ENCODE measurements at regions not wholly inside any gene's neighbourhood (a gene's known extent, or its start where the extent isn't known, plus 50 kb on each side); places are given as distances from the start of the nearest gene placed in this dataset.

DNA sequence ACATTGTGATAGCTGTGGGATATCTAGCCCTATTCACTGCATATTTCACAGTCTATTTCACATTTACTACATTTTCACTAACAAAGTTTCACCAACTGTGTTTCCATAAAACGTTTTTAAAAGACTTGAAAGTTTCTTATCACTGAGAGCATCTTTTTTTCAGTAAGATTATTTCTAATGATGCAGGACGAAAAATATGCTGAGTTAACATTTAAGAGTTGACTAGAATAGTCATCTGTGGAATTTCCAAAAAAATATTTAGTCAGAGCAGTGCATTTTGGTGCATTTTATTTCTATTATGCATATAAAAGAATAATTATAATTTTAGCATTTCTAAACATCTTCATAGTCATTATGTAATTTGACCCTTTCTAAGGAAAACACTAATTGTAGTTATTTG, 143.8 kb upstream of the CLEC14A start:
- Histone ChIP-seq H3K9me3 (no peaks in the 10 kb centered on the region), H3K27ac (no peak overlapping the region), H3K4me3 (no peak overlapping the region), H3K4me1 (no peaks in the 10 kb centered on the region), H3K27me3 (no peaks in the 10 kb centered on the region), H3K36me3 (no peaks in the 10 kb centered on the region)
- ATAC-seq (no peak), DNase-seq (no peak)
- intact Hi-C loops (cut with DNase I), result no loop called here
- TF ChIP-seq, protein P1, sequence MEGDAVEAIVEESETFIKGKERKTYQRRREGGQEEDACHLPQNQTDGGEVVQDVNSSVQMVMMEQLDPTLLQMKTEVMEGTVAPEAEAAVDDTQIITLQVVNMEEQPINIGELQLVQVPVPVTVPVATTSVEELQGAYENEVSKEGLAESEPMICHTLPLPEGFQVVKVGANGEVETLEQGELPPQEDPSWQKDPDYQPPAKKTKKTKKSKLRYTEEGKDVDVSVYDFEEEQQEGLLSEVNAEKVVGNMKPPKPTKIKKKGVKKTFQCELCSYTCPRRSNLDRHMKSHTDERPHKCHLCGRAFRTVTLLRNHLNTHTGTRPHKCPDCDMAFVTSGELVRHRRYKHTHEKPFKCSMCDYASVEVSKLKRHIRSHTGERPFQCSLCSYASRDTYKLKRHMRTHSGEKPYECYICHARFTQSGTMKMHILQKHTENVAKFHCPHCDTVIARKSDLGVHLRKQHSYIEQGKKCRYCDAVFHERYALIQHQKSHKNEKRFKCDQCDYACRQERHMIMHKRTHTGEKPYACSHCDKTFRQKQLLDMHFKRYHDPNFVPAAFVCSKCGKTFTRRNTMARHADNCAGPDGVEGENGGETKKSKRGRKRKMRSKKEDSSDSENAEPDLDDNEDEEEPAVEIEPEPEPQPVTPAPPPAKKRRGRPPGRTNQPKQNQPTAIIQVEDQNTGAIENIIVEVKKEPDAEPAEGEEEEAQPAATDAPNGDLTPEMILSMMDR (IDR thresholded peaks at IDR 0.05), result no peak

DNA sequence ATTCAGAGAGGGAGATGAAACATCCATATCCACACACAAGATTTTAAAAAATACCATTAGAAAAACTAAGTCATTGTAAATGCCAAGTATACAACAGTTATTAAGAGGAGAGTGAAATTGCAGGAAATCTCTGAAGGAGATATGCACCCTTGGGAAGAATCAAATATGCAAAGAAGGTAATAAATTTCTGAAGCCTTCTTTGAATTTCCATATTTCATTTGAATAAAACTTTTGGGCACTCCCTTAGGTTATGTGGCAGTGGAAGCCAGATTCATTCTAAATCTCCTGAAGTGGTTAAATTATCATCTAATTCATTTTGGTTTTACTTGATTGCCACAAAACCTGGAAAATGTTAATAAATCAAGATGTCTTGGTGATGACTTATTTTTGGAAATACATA, 138.9 kb upstream of the CLEC14A start:
- no peak overlapping the region for H3K27ac ChIP-seq
- intact Hi-C loops (cut with DNase I), result no loop called here
- H3K9me3 ChIP-seq, result no peaks in the 10 kb centered on the region
- H3K27me3 ChIP-seq, result no peaks in the 10 kb centered on the region
- H3K4me1 ChIP-seq, result no peaks in the 10 kb centered on the region
- DNase-seq (no peak), ATAC-seq (no peak)
- H3K4me3 ChIP-seq, result no peak overlapping the region
- TF ChIP-seq, protein P1 (IDR thresholded peaks at IDR 0.05), result no peak
- H3K36me3 ChIP-seq, result no peaks in the 10 kb centered on the region

DNA sequence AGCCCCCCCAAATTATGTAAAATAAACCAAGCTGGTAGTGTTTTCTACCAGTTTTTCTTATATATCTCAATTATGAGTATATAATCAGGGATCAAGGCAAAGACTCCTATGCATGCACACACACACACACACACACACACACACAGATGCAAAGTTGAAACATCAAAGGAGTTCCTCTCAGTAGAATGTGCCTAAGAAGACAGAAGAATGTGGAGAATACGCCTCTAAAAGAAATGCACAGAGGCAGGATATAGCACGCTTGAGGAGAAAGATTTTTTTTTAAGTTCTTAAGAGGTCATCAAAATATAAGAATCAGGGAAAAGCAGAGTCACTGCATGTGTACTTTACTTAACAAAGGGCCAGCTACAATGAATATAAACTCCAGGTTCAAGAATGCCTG, 138.2 kb upstream of the CLEC14A start:
- Histone ChIP-seq H3K27me3 (no peaks in the 10 kb centered on the region), H3K27ac (no peak overlapping the region), H3K4me3 (no peak overlapping the region), H3K9me3 (no peaks in the 10 kb centered on the region), H3K36me3 (no peaks in the 10 kb centered on the region), H3K4me1 (no peaks in the 10 kb centered on the region)
- ATAC-seq, result no peak
- intact Hi-C loops (cut with DNase I), result no loop called here
- TF ChIP-seq, protein P1 (IDR thresholded peaks at IDR 0.05), result no peak
- no peak for DNase-seq

DNA sequence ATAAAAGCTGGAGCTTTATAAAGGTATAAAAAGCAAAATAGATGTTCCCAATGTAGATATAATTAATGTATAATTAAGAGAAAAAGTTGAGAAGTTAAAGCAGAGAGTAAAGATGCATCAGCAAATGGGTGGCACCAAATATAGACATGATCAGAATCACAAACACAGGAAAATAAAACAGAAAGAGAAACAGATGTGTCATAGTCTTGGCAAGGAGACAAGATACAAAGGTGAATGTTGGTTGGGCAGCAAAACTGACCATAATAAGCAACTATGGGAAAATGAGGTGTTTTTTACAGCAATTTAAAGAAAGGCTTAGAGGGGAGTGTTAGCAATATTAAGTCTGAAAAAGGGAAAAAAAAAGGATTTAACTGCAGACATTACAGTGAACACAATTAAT, 135.4 kb upstream of the CLEC14A start:
- Histone ChIP-seq H3K36me3 (no peaks in the 10 kb centered on the region), H3K4me3 (no peak overlapping the region), H3K27me3 (no peaks in the 10 kb centered on the region), H3K4me1 (no peaks in the 10 kb centered on the region), H3K9me3 (no peaks in the 10 kb centered on the region), H3K27ac (no peak overlapping the region)
- TF ChIP-seq, protein P1 (IDR thresholded peaks at IDR 0.05), result no peak
- ATAC-seq, result no peak
- intact Hi-C loops (cut with DNase I), result no loop called here
- DNase-seq, result no peak

DNA sequence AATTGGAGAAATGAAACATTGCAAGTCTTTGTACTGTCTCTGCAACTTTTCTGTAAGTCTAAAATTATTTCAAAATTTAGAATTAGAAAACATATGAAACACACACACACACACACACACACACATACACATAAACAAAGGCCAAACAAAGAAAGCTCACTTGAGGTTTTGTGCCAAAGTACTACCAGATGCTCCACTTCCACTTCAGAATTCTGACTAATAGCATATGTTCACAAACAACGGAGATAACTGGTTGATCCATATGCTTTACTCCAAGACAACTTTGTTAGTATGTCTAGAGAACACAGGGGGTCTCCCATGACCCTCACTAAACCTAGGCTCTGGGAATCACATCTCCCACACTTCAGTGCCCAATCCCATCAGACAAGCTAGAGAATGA, 133.8 kb upstream of the CLEC14A start:
- H3K4me1 ChIP-seq, result no peaks in the 10 kb centered on the region
- no peak overlapping the region for H3K4me3 ChIP-seq
- H3K9me3 ChIP-seq, result no peaks in the 10 kb centered on the region
- no peaks in the 10 kb centered on the region for H3K27me3 ChIP-seq
- DNase-seq, result no peak
- TF ChIP-seq, protein P1 (IDR thresholded peaks at IDR 0.05), result no peak
- H3K27ac ChIP-seq, result no peak overlapping the region
- intact Hi-C loops (cut with DNase I), result no loop called here
- ATAC-seq, result no peak
- no peaks in the 10 kb centered on the region for H3K36me3 ChIP-seq

DNA sequence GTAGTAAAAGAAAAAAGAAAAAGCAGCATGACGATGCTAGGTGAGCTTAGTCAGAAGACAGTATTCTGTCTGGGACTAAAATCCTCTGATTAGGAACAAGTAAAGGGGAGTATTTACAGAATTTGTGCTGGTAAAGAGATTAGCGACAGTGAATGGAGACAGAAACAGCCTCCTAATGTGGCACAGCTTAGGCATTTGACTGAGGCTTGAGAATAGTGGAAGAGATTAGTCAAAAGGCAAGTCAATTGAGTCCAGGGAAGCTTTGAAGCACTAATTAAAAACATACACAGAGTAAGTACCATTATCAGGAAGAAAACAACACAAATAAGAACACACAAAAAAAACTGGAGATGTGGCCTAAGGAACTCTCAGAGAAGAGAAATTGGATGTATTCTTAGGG, 131.9 kb upstream of the CLEC14A start:
- no peaks in the 10 kb centered on the region for H3K36me3 ChIP-seq
- H3K4me1 ChIP-seq, result no peaks in the 10 kb centered on the region
- no peak for DNase-seq
- no peak for ATAC-seq
- H3K27me3 ChIP-seq, result no peaks in the 10 kb centered on the region
- no peak overlapping the region for H3K27ac ChIP-seq
- intact Hi-C loops (cut with DNase I), result no loop called here
- H3K9me3 ChIP-seq, result no peaks in the 10 kb centered on the region
- no peak overlapping the region for H3K4me3 ChIP-seq
- TF ChIP-seq, protein P1 (IDR thresholded peaks at IDR 0.05), result no peak
